Kidney epithelial cell (primary cell): ENCODE measurements at regions not wholly inside any gene's neighbourhood (a gene's known extent, or its start where the extent isn't known, plus 50 kb on each side); places are given as distances from the start of the nearest gene placed in this dataset.
"Not testable (repeated sequence)": the region's sequence is repeated elsewhere in the genome, so short reads cannot be mapped to it uniquely, and the experiment has no call there.

ENCODE experiments used
- DNase-seq: peaks from one replicate; pipeline ENCODE4 v3.0.0-alpha.2; 2010; ENCODE audit warnings: low read depth
- H3K27me3 ChIP-seq: 2 replicates; pipeline ENCODE4 v1.6.0; 2011; ENCODE audit warnings: low read length; ENCODE audit not compliant: control insufficient read depth, insufficient read depth
- H3K36me3 ChIP-seq: 2 replicates; pipeline ENCODE4 v1.5.1; 2011; ENCODE audit warnings: low read length; ENCODE audit not compliant: control insufficient read depth, insufficient read depth
- H3K4me3 ChIP-seq: 2 replicates; pipeline ENCODE4 v1.5.1; 2011; ENCODE audit warnings: low read depth, mild to moderate bottlenecking, control low read depth, low read length

DNA sequence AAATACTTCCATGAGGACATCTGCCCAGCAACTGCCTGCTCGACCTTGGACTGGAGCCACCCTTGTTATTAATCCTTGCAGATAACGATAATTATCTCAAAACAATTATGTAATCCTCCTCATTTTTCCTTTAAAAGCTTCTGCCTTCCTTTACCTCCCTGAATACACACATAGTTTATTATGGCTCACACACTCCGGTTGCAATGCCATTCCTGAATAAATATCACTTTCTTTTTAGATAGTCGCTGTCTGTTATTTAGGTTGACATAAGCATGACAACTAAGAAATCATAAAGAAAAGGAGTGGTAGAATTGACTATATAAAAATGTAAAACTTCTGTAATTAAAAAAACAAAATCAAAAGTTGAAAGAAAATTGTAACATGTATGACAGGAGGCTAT is 64.8 kb downstream of the B4GALT7 start:
- DNase-seq, H3K27me3 ChIP-seq, H3K36me3 ChIP-seq, H3K4me3 ChIP-seq: not testable (repeated sequence)

DNA sequence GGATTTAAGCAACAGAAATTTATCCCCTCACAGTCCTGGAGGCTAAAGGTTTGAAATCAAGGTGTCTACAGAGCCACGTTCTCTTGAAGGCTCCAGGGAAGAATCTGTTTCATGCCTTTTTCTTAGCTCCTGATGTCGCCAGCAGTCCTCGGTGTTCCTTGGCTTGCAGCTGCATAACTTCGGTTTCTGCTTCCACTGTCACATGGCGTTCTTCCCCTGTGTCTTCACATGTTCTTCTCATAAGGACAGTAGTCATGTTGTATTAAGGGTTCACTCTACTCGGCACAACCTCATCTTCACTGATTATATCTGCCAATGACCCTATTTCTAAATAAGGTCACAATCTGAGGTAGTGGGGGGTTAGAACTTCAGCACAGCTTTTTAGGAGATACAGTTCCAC is 65.2 kb downstream of the B4GALT7 start:
- H3K27me3 ChIP-seq, H3K4me3 ChIP-seq, DNase-seq, H3K36me3 ChIP-seq: not testable (repeated sequence)

DNA sequence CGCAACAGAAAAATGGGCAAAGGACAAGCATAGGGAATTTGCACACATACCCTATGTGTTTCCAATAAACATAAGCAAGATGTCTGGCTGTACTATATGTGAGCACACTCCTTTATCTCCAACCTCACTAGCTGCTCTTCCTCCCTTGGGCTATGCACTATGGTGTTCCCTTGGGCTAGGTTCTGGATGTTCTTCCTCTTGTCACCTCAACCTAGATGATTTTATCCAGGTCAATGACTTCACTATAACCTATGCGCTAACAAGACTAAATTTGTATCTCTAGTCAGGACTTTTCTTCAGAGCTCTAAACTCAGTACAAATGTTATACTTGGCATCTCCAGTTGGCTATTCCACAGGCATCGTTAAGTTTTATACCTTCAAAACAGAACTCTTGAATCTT is 66.0 kb downstream of the B4GALT7 start:
- H3K27me3 ChIP-seq, DNase-seq, H3K4me3 ChIP-seq, H3K36me3 ChIP-seq: not testable (repeated sequence)

DNA sequence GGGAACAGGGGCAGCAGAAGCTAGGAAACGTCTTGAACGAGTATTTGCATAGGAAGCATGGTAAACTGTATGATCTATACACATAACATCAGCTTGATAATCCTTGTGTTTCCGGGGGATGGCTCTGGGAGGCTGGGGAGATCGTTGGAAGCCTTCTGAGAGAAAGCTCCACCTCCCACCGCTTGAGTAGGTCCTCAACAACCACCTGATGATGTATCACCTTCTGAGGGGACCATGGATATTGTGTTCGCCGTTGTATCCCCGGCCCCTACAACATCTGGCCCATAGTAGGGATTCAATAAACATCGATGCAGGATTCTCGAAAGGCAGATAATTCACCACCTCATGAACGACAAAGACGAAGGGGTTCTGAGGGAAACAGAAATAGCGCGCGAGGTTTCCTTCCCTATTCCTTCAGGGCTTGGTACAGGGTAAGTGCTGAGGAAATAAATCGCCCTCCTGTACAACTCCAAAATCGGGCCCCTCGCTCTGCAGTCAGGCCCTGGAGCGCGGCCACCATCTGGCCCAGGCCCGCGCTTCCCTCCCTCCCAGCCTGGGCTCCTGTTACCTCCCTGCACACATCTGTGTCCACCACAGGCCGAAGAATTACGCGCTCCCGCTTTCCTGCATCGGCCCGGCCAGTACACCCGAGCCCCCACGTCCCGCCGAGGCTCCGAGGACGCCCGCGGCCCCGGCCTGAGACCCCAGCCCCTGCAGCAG is 71.3 kb downstream of the B4GALT7 start:
- DNase-seq, H3K36me3 ChIP-seq, H3K27me3 ChIP-seq: not testable (repeated sequence)
- peak overlapping the region; percentile 29 for H3K4me3 ChIP-seq

DNA sequence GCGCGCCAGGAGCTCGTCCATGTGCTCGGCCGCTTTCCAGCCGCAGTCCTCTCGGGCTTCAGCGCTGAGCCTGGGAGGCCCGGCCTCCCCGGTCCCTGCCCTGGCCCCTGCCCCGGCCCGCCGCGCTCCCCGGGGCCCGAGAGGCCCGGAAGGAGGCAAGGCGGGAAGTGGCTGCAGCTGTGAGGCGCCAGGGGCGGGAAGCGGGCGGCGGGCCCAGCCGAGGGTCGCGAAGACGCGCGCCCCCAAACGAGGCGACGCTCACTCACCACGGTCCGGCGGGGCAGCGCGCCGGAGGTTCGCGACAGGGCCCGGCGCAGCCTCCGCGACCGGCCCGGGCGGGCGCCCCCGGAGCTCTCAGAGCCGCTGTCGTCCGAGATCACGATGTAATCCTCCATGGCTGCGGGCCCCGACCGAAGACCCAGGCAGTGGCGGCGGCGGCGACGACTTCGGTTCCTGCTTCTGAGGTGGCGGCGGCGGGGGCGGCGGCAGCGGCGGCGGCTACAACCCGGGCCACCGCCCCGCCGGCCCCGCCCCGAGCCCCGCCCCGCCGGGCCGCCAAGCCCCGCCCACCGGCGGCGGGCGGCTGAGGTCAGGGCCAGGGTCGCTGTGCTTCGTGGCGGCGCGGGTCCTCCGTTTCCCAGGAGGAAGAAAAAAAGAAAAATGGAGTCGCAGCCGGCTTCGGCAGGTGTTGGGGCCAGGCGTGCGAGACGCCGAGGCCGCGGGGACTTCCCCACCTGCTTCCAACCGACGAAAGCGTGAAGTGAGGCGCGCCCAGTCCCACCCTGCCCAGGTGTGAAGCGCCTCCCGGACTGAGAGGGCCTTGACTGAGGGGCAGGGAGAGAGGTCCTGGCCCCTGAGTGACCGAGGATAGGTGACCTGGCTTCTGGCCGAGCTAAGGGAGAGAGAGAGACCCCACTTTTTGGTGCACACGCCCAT is 72.1 kb downstream of the B4GALT7 start:
- DNase-seq: not testable (repeated sequence)
- H3K4me3 ChIP-seq: peak overlapping the region; percentile 38

More for the DNA sequence above, 72.1 kb downstream of the B4GALT7 start:
- not testable (repeated sequence) for H3K27me3 ChIP-seq, H3K36me3 ChIP-seq
